OCI-LY1 (cell line): ENCODE measurements at regions not wholly inside any gene's neighbourhood (a gene's known extent, or its start where the extent isn't known, plus 50 kb on each side); places are given as distances from the start of the nearest gene placed in this dataset.

Source experiments
- H2AFZ ChIP-seq: fragments of 200-600 bp; sonication (generic), shearing (Covaris generic); 2 replicates; pipeline ENCODE4 v1.6.0; 2014; ENCODE audit warnings: antibody characterized with exemption, mild to moderate bottlenecking, low read length
- H3F3A ChIP-seq: fragments of 200-600 bp; sonication (generic), shearing (Covaris generic); 2 replicates; pipeline ENCODE4 v1.6.0; 2014; ENCODE audit warnings: mild to moderate bottlenecking, antibody characterized with exemption, low read length, moderate library complexity; ENCODE audit not compliant: insufficient read depth
- H3K27ac ChIP-seq: fragments of 200-600 bp; sonication (generic); 2 replicates; pipeline ENCODE4 v1.5.1; 2014; ENCODE audit warnings: low read length, mixed run types, mild to moderate bottlenecking, low read depth; ENCODE audit not compliant: poor library complexity, severe bottlenecking
- H3K27me3 ChIP-seq: fragments of 200-600 bp; sonication (generic); 2 replicates; pipeline ENCODE4 v1.6.0; 2014; ENCODE audit warnings: antibody characterized with exemption, mild to moderate bottlenecking, low read length, moderate library complexity; ENCODE audit not compliant: insufficient read depth
- H3K36me3 ChIP-seq: fragments of 200-600 bp; sonication (generic); 2 replicates; pipeline ENCODE4 v1.6.1; 2014; ENCODE audit warnings: mild to moderate bottlenecking, antibody characterized with exemption, low read length, moderate library complexity, mixed read lengths; ENCODE audit not compliant: insufficient read depth
- H3K4me1 ChIP-seq: fragments of 200-600 bp; sonication (generic); 2 replicates; pipeline ENCODE4 v1.5.1; 2014; ENCODE audit warnings: mild to moderate bottlenecking, low read length, moderate library complexity; ENCODE audit not compliant: insufficient read depth, severe bottlenecking
- H3K4me2 ChIP-seq: fragments of 200-600 bp; sonication (generic), shearing (Covaris generic); 2 replicates; pipeline ENCODE4 v1.6.1; 2014; ENCODE audit warnings: low read length
- H3K4me3 ChIP-seq: fragments of 200-600 bp; sonication (generic); 2 replicates; pipeline ENCODE4 v1.5.1; 2014; ENCODE audit warnings: low read length, low read depth, mild to moderate bottlenecking, mixed read lengths; ENCODE audit not compliant: poor library complexity, severe bottlenecking
- H3K79me2 ChIP-seq: fragments of 200-600 bp; shearing (Covaris generic); 2 replicates; pipeline ENCODE4 v1.6.1; 2016; ENCODE audit warnings: mixed run types, low read length, mixed read lengths; ENCODE audit not compliant: insufficient read depth
- H3K9ac ChIP-seq: fragments of 200-600 bp; sonication (generic), shearing (Covaris generic); 2 replicates; pipeline ENCODE4 v1.6.1; 2014; ENCODE audit warnings: mild to moderate bottlenecking, low read length, mixed read lengths
- H3K9me2 ChIP-seq: fragments of 200-600 bp; sonication (generic), shearing (Covaris generic); 2 replicates; pipeline ENCODE4 v1.6.1; 2014; ENCODE audit warnings: low read depth, mild to moderate bottlenecking, low read length, mixed read lengths
- H3K9me3 ChIP-seq: fragments of 200-600 bp; shearing (Covaris generic); 2 replicates; pipeline ENCODE4 v1.6.1; 2014; ENCODE audit warnings: low read length, mixed read lengths
- H4K20me1 ChIP-seq: fragments of 200-600 bp; sonication (generic), shearing (Covaris generic); 2 replicates; pipeline ENCODE4 v1.6.0; 2016; ENCODE audit warnings: mild to moderate bottlenecking, low read length; ENCODE audit not compliant: insufficient read depth
- CTCF ChIP-seq: fragments of 200-600 bp; sonication (generic), shearing (Covaris generic); IDR thresholded peaks from 2 replicates; pipeline ENCODE4 v1.5.1; 2017; ENCODE audit warnings: mild to moderate bottlenecking, antibody characterized with exemption, low read length, moderate library complexity, mixed read lengths
- EZH2 ChIP-seq: fragments of 200-600 bp; sonication (generic), shearing (Covaris generic); IDR thresholded peaks from 2 replicates; pipeline ENCODE4 v1.8.0; 2017; ENCODE audit warnings: borderline replicate concordance, mixed run types, mild to moderate bottlenecking, antibody characterized with exemption, low read length, moderate library complexity, mixed read lengths

GRCh38 chr7:36010656-36011587, 142.1 kb upstream of the EEPD1 start:
- no peaks in the 10 kb centered on the region for H3F3A ChIP-seq
- H3K27me3 ChIP-seq: no peaks in the 10 kb centered on the region; the same call in 1 of the 2 replicates
- H3K4me2 ChIP-seq: no peak overlapping the region
- H3K4me3 ChIP-seq: no peak overlapping the region
- no peak overlapping the region for H2AFZ ChIP-seq
- H3K36me3 ChIP-seq: no peaks in the 10 kb centered on the region
- H3K4me1 ChIP-seq: no peaks in the 10 kb centered on the region
- TF ChIP-seq EZH2: no peak
- no peak for TF ChIP-seq CTCF
- no peak overlapping the region for H3K9ac ChIP-seq
- no peaks in the 10 kb centered on the region for H3K9me3 ChIP-seq
- H3K9me2 ChIP-seq: no peaks in the 10 kb centered on the region
- no peak overlapping the region for H3K27ac ChIP-seq
- H3K79me2 ChIP-seq: no peaks in the 10 kb centered on the region
- H4K20me1 ChIP-seq: no peaks in the 10 kb centered on the region

- no peak overlapping the region for H3K4me3 ChIP-seq
- no peaks in the 10 kb centered on the region for H3K9me2 ChIP-seq
- H3K79me2 ChIP-seq: no peaks in the 10 kb centered on the region
- no peaks in the 10 kb centered on the region for H4K20me1 ChIP-seq
- no peaks in the 10 kb centered on the region for H3K4me1 ChIP-seq
- no peaks in the 10 kb centered on the region for H3K9me3 ChIP-seq
- no peaks in the 10 kb centered on the region for H3K36me3 ChIP-seq
- no peak overlapping the region for H2AFZ ChIP-seq
- TF ChIP-seq EZH2 (no peak), CTCF (no peak)
- H3K4me2 ChIP-seq: no peak overlapping the region
- no peak overlapping the region for H3K9ac ChIP-seq
- H3K27me3 ChIP-seq: peaks cover 4% of the 10 kb centered on the region; the same call in 1 of the 2 replicates
- no peak overlapping the region for H3K27ac ChIP-seq
- no peaks in the 10 kb centered on the region for H3F3A ChIP-seq
Measured at GRCh38 chr7:36011588-36011965, 141.5 kb upstream of the EEPD1 start.

GRCh38 chr7:36013246-36014014, 139.6 kb upstream of the EEPD1 start:
- Histone ChIP-seq H3K36me3 (no peaks in the 10 kb centered on the region), H3K4me1 (no peaks in the 10 kb centered on the region), H3K9me3 (no peaks in the 10 kb centered on the region)

More at GRCh38 chr7:36013246-36014014, 139.6 kb upstream of the EEPD1 start:
- H3K9ac ChIP-seq: no peak overlapping the region
- H3K79me2 ChIP-seq: no peaks in the 10 kb centered on the region
- no peaks in the 10 kb centered on the region for H3F3A ChIP-seq
- H2AFZ ChIP-seq: no peak overlapping the region
- no peak overlapping the region for H3K4me3 ChIP-seq
- no peaks in the 10 kb centered on the region for H3K9me2 ChIP-seq
- no peak for TF ChIP-seq CTCF
- no peak for TF ChIP-seq EZH2
- no peak overlapping the region for H3K4me2 ChIP-seq
- H3K27ac ChIP-seq: no peak overlapping the region
- H4K20me1 ChIP-seq: no peaks in the 10 kb centered on the region
- peaks cover 6% of the 10 kb centered on the region; the same call in 1 of the 2 replicates for H3K27me3 ChIP-seq
